ENCODE measurements at regions not wholly inside any gene's neighbourhood (a gene's known extent, or its start where the extent isn't known, plus 50 kb on each side); places are given as distances from the start of the nearest gene placed in this dataset.

DNA sequence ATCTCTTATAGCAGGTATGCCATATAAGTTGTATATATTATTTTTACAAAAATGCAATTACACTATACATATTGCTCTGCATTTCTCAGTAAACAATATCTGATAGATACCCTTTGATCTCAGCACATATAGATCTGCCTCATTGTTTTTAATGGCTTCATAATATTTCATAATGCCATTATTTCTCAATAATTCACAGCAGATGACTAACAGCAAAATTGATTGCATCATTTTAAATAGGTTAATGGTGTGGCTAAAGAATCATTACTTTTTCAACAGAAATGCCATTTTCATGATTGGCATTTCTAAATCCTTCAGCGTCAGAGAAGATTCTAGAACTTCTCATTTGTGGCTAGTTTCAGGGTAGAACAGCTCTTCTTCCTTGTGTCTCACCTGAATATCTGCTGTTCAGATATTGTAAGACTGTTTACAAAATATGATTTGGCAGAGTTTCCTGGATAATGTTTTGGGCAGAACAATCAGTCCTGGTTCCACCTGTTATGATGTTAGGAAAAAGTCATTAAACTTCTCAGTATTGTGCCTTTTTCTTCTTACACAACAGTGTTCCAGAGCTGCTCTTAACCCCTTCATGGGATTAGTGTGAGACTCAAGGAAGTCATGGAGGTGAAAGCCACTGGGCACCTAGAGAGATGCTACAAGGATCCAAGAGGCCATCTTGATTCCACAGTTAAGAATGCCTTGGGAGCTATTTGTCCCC lies 397.6 kb upstream of the THBS1 start:
- peaks cover 38% of the 10 kb centered on the region for H3K4me1 ChIP-seq (ENCODE audit: insufficient read depth, low read length)
- no peak overlapping the region for H3K4me2 ChIP-seq (ENCODE audit: insufficient read depth, low read length)
- peak overlapping the region; percentile 25 for H3K27ac ChIP-seq (ENCODE audit: low read depth, low read length)
- TF ChIP-seq, protein P1, sequence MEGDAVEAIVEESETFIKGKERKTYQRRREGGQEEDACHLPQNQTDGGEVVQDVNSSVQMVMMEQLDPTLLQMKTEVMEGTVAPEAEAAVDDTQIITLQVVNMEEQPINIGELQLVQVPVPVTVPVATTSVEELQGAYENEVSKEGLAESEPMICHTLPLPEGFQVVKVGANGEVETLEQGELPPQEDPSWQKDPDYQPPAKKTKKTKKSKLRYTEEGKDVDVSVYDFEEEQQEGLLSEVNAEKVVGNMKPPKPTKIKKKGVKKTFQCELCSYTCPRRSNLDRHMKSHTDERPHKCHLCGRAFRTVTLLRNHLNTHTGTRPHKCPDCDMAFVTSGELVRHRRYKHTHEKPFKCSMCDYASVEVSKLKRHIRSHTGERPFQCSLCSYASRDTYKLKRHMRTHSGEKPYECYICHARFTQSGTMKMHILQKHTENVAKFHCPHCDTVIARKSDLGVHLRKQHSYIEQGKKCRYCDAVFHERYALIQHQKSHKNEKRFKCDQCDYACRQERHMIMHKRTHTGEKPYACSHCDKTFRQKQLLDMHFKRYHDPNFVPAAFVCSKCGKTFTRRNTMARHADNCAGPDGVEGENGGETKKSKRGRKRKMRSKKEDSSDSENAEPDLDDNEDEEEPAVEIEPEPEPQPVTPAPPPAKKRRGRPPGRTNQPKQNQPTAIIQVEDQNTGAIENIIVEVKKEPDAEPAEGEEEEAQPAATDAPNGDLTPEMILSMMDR (IDR thresholded peaks at IDR 0.05; ENCODE audit: extremely low read depth, low read depth, low read length) = no peak
- no peaks in the 10 kb centered on the region for H4K20me1 ChIP-seq (ENCODE audit: insufficient read depth, low read length)
- H3K27me3 ChIP-seq (ENCODE audit: insufficient read depth, low read length) = no peaks in the 10 kb centered on the region
- no peak overlapping the region for H2AFZ ChIP-seq (ENCODE audit: low read length)
- H3K4me3 ChIP-seq (ENCODE audit: insufficient read depth, low read length) = no peak overlapping the region
- no peak for DNase-seq (ENCODE audit: insufficient read length, low spot score, missing footprints)
- no peaks in the 10 kb centered on the region for H3K9me3 ChIP-seq (ENCODE audit: low read depth, low read length)
- H3K79me2 ChIP-seq (ENCODE audit: insufficient read depth, low read length) = no peaks in the 10 kb centered on the region
- H3K36me3 ChIP-seq (ENCODE audit: insufficient read depth, low read length) = no peaks in the 10 kb centered on the region

DNA sequence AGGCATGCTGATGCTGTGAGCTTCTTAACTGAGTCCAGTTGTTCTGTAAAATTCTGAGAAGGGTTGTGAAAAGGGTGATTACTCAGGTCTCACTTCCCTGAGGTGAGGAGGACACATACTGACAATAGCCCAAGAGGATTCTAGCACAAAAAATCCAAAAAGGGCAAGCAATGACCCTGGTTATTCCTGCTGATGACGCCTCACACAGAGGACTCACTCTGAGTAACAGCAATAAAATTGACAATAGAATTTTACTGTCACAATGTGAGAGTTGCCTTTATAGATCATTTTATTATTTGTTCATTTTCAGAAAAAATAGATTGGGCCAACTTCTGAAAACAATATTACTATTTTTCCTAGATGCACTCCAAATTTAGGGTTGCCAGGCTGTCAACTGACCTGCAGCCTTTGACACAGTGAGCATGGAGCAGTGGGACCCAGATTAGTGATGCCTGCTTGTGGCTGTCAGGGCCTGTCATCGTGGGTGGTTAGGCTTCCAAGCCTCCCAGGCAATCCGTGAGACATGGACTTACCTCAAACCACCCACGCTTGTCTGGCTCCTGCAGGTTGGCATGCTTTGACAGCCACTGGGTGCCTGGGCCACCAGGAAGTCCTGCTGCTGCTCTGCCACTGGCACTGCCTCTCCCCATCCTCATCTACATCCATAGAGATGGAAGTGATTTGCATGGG lies 396.0 kb upstream of the THBS1 start:
- H3K9me3 ChIP-seq (ENCODE audit: low read depth, low read length) = no peaks in the 10 kb centered on the region
- no peak overlapping the region for H2AFZ ChIP-seq (ENCODE audit: low read length)
- peak overlapping the region; percentile 48 for H3K27ac ChIP-seq (ENCODE audit: low read depth, low read length)
- no peaks in the 10 kb centered on the region for H4K20me1 ChIP-seq (ENCODE audit: insufficient read depth, low read length)
- H3K27me3 ChIP-seq (ENCODE audit: insufficient read depth, low read length) = no peaks in the 10 kb centered on the region
- no peaks in the 10 kb centered on the region for H3K79me2 ChIP-seq (ENCODE audit: insufficient read depth, low read length)
- no peak for DNase-seq (ENCODE audit: insufficient read length, low spot score, missing footprints)
- TF ChIP-seq, protein P1 (IDR thresholded peaks at IDR 0.05; ENCODE audit: extremely low read depth, low read depth, low read length) = no peak
- no peak overlapping the region for H3K4me2 ChIP-seq (ENCODE audit: insufficient read depth, low read length)
- no peak overlapping the region for H3K4me3 ChIP-seq (ENCODE audit: insufficient read depth, low read length)
- no peaks in the 10 kb centered on the region for H3K36me3 ChIP-seq (ENCODE audit: insufficient read depth, low read length)
- H3K4me1 ChIP-seq (ENCODE audit: insufficient read depth, low read length) = peaks cover 47% of the 10 kb centered on the region

DNA sequence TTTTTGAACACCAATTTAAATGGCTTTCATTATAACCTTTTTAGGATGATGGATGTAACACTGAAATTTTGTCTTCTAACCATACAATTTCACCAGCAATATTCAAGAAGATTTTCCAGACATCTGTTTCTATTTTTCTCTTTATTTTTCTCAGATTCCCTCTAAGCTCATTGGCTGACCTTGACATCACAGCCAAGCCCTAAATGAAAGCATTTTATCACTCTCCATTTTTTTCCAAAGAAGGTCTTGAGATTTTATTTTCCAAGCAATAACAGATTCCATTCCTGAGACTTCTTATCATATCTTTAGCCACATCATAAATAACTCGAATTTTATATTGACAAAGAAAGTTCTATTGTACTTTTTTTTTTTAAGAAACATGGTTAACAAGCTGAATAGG lies 392.6 kb upstream of the THBS1 start:
- no peak overlapping the region for H3K4me3 ChIP-seq (ENCODE audit: insufficient read depth, low read length)
- TF ChIP-seq, protein P1 (IDR thresholded peaks at IDR 0.05; ENCODE audit: extremely low read depth, low read depth, low read length) = no peak
- no peaks in the 10 kb centered on the region for H3K79me2 ChIP-seq (ENCODE audit: insufficient read depth, low read length)
- DNase-seq (ENCODE audit: insufficient read length, low spot score, missing footprints) = peak; percentile 54
- no peaks in the 10 kb centered on the region for H3K36me3 ChIP-seq (ENCODE audit: insufficient read depth, low read length)
- H3K4me2 ChIP-seq (ENCODE audit: insufficient read depth, low read length) = no peak overlapping the region
- H4K20me1 ChIP-seq (ENCODE audit: insufficient read depth, low read length) = no peaks in the 10 kb centered on the region
- no peaks in the 10 kb centered on the region for H3K27me3 ChIP-seq (ENCODE audit: insufficient read depth, low read length)
- peak overlapping the region; percentile 87 for H3K27ac ChIP-seq (ENCODE audit: low read depth, low read length)
- H3K9me3 ChIP-seq (ENCODE audit: low read depth, low read length) = no peaks in the 10 kb centered on the region
- H2AFZ ChIP-seq (ENCODE audit: low read length) = no peak overlapping the region
- H3K4me1 ChIP-seq (ENCODE audit: insufficient read depth, low read length) = peaks cover 46% of the 10 kb centered on the region

DNA sequence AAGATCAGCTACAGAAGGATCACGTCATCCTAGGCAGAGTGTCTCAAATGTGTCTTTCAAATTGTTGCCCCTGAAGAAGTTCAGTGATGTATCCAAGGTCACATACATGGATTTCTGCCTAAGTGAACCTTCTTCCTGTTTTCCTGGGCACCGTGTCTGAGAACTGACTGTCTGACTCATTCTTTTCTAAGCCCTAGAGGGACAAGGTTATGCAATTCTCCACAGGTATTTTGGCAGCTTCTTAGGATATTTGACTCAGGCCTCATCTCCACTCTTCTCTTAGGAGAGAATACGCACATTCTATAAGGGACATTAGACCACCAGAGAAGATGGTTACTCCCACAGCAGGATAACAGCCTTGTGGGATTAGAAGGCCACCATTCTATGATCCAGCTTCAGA lies 391.9 kb upstream of the THBS1 start:
- H3K79me2 ChIP-seq (ENCODE audit: insufficient read depth, low read length) = no peaks in the 10 kb centered on the region
- H3K4me1 ChIP-seq (ENCODE audit: insufficient read depth, low read length) = peaks cover 52% of the 10 kb centered on the region
- H4K20me1 ChIP-seq (ENCODE audit: insufficient read depth, low read length) = no peaks in the 10 kb centered on the region
- TF ChIP-seq, protein P1 (IDR thresholded peaks at IDR 0.05; ENCODE audit: extremely low read depth, low read depth, low read length) = no peak
- H2AFZ ChIP-seq (ENCODE audit: low read length) = no peak overlapping the region
- H3K4me3 ChIP-seq (ENCODE audit: insufficient read depth, low read length) = no peak overlapping the region
- H3K27me3 ChIP-seq (ENCODE audit: insufficient read depth, low read length) = no peaks in the 10 kb centered on the region
- no peak overlapping the region for H3K4me2 ChIP-seq (ENCODE audit: insufficient read depth, low read length)
- no peaks in the 10 kb centered on the region for H3K36me3 ChIP-seq (ENCODE audit: insufficient read depth, low read length)
- no peaks in the 10 kb centered on the region for H3K9me3 ChIP-seq (ENCODE audit: low read depth, low read length)
- peak; percentile 70 for DNase-seq (ENCODE audit: insufficient read length, low spot score, missing footprints)
- H3K27ac ChIP-seq (ENCODE audit: low read depth, low read length) = peak overlapping the region; percentile 87

Data from osteoblast (primary cell).